ENCODE measurements at regions not wholly inside any gene's neighbourhood (a gene's known extent, or its start where the extent isn't known, plus 50 kb on each side); places are given as distances from the start of the nearest gene placed in this dataset.
"Not testable (repeated sequence)": the region's sequence is repeated elsewhere in the genome, so short reads cannot be mapped to it uniquely, and the experiment has no call there.

GRCh38 chr2:55811048-55811447, 112.5 kb downstream of the EFEMP1 start:
- no peak for DNase-seq (ENCODE audit: low spot score)

DNA sequence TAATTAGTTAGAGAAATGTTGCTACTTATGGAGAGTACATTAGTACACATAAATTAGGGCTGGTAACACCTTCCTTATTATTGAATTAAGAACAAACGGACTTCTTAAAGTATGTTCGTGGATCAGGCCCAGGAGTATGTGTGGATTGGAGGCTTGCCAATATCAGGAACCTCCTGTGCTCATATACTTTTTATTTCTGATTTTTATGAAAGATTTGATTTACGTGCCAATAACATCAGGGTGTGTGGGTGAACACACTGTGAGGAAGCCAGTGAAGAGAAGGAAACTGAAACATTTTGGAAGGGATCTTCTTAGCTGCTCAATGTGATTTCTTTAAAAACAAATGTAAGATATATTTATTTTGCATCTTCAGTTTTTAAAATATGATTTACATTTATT, 113.0 kb downstream of the EFEMP1 start:
- no peak for DNase-seq (ENCODE audit: low spot score)

GRCh38 chr2:55809875-55810621, 113.5 kb downstream of the EFEMP1 start:
- DNase-seq (ENCODE audit: low spot score) = no peak

GRCh38 chr2:55807900-55808299, 114.3 kb upstream of the PNPT1 start:
- no peak for DNase-seq (ENCODE audit: low spot score)

DNA sequence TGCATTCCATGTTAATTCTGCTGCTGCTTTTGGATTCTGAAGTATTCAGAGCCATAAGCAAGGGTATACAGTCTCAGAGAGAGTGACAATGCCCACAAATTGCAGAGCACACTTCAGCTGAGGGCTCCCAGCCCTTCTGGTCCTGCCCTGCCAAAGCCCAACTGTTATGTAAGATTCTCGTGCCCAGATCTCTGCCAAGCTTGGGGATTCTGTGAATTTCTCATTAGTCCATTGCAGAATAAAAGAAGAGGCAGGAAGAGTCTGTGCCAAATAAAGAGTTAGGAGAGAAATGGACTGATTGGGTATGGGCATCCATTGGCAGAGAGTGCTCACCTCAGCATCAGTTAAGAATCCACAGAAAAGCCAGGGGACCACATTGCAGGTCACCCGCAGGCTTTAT, 112.0 kb upstream of the PNPT1 start:
- DNase-seq (ENCODE audit: low spot score) = peak; percentile 54

DNA sequence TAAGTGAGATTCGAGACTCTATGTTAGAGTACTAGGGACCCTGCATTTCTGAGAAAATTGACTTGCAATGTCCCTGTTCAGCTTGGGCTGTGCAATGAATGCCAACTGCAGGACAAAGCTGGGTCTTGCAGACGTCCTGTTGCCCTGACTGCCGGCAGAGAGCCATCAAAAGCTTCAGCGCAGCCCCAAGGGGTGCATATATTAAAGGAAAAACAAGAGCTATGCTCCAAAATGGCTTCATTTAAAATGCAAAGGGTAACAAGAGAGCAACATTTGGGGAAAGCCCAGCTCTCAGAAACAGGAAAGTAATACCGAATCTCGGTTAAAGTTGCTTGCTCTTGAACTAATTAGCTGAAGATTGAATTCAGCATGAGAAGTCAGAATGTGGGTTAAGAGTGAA, 110.9 kb upstream of the PNPT1 start:
- DNase-seq (ENCODE audit: low spot score) = peak; percentile 61

DNA sequence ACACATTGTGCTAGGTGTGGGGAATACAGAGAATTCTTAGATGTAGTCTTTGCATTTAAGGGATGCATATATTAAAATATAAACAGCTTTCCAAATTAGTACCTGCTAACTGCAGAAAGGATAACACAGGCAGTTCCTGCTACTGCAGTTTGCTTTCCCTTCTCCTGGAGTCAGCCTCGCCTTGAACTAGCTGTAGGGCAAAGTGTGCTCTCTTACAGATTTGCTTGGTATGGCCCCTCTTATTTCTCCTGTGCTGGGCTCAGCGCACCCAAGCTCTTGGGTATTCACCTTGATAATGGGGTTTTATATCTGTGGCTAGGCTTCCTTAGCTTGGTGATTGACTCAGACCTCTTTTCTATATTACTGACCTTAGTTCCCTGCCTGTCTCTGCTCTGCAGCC, 108.4 kb upstream of the PNPT1 start:
- DNase-seq (ENCODE audit: low spot score) = no peak

- no peak for DNase-seq (ENCODE audit: low spot score)
Measured at GRCh38 chr2:55801436-55801835, 107.8 kb upstream of the PNPT1 start.

GRCh38 chr2:55799624-55800023, 106.0 kb upstream of the PNPT1 start:
- not testable (repeated sequence) for DNase-seq (ENCODE audit: low spot score)

GRCh38 chr2:55796121-55796520, 102.5 kb upstream of the PNPT1 start:
- no peak for DNase-seq (ENCODE audit: low spot score)

DNA sequence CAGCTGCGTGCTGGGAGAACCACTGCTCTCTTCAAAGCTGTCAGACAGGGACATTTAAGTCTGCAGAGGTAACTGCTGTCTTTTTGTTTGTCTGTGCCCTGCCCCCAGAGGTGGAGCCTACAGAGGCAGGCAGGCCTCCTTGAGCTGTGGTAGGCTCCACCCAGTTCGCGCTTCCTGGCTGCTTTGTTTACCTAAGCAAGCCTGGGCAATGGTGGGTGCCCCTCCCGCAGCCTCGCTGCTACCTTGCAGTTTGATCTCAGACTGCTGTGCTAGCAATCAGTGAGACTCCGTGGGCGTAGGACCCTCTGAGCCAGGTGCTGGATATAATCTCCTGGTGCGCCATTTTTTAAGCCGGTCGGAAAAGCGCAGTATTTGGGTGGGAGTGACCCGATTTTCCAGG, 100.0 kb upstream of the PNPT1 start:
- not testable (repeated sequence) for DNase-seq (ENCODE audit: low spot score)

- peak; percentile 46 for DNase-seq (ENCODE audit: low spot score)
Measured at GRCh38 chr2:55786280-55786679, 92.6 kb upstream of the PNPT1 start.

GRCh38 chr2:55783751-55784150, 90.1 kb upstream of the PNPT1 start:
- not testable (repeated sequence) for DNase-seq (ENCODE audit: low spot score)

DNA sequence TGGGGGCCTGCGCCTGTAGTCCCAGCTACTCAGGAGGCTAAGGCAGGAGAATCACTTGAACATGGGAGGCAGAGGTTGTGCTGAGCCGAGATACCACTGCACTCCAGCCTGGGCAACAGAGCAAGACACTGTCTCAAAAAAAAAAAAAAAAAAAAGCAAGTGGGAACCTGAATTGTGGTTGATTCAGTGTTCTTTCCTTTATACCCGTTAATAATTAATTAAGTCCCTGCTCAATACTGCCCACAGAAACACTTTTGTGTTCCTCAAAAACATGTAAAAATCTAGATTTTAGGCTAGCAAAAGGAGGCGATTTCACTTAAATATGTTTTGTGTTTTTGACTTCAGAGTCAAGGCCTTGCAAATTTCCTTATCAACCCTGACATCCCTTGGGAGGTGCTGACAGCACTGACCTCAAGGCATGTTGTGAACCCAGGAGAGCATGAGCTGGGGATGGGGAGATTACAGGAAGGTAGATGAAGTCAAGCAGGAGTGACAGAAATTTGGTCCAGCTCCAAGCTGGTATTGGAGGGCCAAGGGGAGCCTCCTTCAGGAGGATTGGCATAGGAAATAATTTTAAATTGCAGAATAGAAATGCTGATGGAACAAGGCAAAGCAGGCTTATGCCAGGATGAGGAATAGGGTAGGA, 89.0 kb upstream of the PNPT1 start:
- DNase-seq (ENCODE audit: low spot score) = no peak

DNA sequence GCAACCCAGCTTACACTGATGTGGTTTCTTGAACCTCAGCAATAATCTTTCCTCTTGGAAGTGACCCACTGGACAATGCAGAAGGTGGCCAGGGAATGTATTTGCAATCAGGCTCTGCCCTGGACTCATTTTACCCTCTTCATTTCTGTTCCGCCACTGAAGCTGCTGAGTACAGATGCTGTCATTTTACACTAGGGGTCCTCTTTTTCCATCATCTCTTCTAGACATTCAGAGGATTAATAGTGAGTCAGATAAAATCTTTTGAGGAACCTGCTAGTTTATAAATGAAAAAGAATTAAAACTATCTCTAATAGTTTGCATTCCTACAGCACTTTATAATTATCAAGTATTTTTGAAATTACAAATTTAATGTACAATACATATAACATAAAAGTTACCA, 87.9 kb upstream of the PNPT1 start:
- no peak for DNase-seq (ENCODE audit: low spot score)

- DNase-seq (ENCODE audit: low spot score) = no peak
Measured at GRCh38 chr2:55780697-55781096, 87.1 kb upstream of the PNPT1 start.

DNA sequence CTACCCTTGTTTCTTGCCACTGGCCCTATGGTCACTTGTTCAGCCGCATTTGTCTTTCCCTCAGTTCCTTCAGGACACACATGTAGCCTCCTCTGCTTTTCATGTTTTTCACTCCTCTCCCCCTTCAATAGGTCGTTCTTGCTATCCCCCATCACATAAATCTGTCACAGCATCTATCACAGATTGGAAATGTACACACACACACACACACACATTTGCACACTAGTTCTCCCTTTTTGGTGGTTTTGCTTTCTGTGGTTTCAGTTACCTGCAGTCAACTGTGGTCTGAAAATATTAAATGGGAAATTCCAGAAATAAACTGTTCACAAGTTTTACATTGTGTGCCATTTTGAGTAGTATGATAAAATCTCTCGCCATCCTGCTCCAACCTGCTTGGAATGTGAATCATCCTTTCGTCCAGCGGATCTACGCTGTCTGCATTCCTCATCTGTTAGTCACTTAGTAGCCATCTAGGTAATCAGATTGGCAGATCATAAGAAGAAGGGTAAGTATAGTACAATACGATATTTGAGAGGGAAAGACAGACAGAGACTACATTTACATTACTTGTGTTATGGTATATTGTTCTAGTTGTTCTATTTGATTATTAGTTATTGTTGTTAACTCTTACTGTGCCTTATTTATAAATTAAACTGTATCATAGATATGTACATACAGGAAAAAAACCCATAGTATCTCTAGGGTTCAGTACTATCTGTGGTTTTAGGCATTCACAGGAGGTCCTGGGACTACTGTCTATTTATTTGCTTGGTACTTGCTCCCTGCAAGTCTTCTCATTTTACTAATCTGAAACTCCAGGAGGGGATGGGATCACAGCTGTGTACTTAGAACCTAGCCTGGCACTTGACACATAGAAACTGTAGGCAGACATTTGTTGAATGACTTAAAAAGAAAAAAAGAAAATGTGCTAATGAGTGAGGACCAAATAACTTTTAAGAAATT, 86.1 kb upstream of the PNPT1 start:
- no peak for DNase-seq (ENCODE audit: low spot score)

- DNase-seq (ENCODE audit: low spot score) = no peak
Measured at GRCh38 chr2:55776966-55777365, 83.3 kb upstream of the PNPT1 start.

- no peak for DNase-seq (ENCODE audit: low spot score)
Measured at GRCh38 chr2:55776479-55776878, 82.8 kb upstream of the PNPT1 start.

DNA sequence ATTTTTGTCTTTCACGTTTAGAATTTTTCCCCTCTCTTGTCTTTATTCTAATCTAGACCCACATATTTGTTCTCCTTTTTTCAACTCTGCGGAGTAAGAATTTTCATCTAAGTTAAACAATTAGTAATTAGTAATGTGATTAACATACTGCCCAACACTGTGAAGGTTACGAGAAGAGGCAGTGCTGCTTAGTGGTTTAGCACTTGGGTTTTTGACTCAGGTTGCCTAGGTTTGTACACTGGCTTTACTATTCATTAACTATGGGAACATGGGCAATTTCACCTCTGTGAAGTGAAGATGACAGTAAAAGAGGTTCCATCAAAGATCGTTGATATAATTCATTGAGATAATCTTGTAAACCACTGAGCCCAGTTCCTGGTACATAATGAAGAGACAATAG, 82.2 kb upstream of the PNPT1 start:
- DNase-seq (ENCODE audit: low spot score) = no peak

DNA sequence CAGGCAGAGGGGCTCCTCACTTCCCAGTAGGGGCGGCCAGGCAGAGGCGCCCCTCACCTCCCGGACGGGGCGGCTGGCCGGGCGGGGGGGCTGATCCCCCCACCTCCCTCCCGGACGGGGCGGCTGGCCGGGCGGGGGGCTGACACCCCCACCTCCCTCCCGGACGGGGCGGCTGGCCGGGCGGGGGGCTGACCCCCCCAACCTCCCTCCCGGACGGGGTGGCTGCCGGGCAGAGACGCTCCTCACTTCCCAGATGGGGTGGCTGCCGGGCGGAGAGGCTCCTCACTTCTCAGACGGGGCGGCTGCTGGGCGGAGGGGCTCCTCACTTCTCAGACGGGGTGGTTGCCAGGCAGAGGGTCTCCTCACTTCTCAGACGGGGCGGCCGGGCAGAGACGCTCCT, 80.0 kb upstream of the PNPT1 start:
- DNase-seq (ENCODE audit: low spot score) = not testable (repeated sequence)

- DNase-seq (ENCODE audit: low spot score) = no peak
Measured at GRCh38 chr2:55772109-55772980, 78.7 kb upstream of the PNPT1 start.

Data from pons (tissue), 1 donor.